IPS-NIHi7 (cell line): ENCODE measurements at regions not wholly inside any gene's neighbourhood (a gene's known extent, or its start where the extent isn't known, plus 50 kb on each side); places are given as distances from the start of the nearest gene placed in this dataset.
"Not testable (repeated sequence)": the region's sequence is repeated elsewhere in the genome, so short reads cannot be mapped to it uniquely, and the experiment has no call there.

Source experiments
- DNase-seq: peaks from one replicate; pipeline ENCODE4 v3.0.0; 2012; ENCODE audit warnings: mixed read lengths; ENCODE audit errors: extremely low spot score

DNA sequence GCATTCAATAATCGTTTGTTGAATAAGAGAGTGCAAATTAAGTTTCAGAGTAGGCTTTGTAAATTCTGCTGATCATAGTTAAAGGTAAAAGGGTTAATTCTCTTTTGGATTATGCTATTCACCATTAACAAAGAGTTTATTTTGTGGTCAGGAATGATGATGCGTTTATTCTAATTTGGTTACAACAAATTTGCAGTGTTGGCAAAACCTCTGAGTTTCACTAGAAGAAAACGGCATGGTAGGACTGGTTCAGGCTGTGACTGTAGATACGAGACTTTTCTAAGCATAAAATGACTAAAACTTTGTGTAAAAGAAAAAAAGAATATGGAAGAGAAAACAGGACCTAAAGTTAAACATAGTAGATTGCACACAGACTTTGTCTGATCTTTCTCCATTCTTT is 234.7 kb downstream of the TLR4 start:
- DNase-seq: no peak

GRCh38 chr9:117944750-117945149 is 240.5 kb downstream of the TLR4 start:
- not testable (repeated sequence) for DNase-seq

GRCh38 chr9:117945286-117945685 is 241.1 kb downstream of the TLR4 start:
- no peak for DNase-seq

- no peak for DNase-seq
Observed at GRCh38 chr9:117951127-117951526, 246.9 kb downstream of the TLR4 start.

DNA sequence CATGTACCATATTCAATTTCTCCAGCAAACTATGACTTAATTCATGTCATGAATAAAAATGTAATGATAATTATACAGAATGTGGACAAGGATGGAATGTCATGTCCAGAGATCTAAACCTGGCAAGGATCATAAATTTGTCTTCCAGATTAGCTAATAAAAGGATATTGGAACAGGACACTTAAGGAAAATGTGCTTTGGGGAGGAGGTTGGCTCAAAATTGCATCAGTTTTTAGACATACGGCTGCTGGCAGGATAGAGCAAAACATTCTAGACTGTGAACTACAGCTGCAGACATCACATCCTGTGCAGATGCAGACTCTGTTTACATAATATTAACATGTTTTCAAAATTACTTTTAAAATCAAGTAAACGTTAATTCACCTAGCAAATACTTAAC is 248.4 kb downstream of the TLR4 start:
- DNase-seq: no peak

DNA sequence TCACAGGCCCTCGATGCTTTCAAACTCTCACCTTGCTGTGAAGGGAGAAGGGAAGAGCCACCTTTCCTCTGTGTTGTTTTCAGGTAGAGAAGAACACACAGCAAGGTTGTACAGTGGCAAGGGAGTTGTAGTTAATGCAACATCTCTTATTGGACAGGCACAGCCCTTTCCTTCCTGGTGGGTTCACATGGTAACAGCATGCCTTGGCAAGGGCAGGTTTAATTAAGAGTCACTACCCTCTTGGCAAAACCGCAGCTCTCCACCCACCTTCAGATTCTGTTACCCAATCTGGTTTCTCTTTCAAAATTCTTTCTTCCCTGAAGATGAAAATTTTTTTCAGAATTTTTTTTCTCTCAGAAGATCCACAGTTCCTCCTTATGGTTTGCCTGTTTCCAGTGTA is 253.1 kb downstream of the TLR4 start:
- DNase-seq: no peak

- DNase-seq: no peak
Observed at GRCh38 chr9:117958726-117959125, 254.5 kb downstream of the TLR4 start.

GRCh38 chr9:117963493-117964090 is 259.4 kb downstream of the TLR4 start:
- DNase-seq: peak; percentile 15

DNA sequence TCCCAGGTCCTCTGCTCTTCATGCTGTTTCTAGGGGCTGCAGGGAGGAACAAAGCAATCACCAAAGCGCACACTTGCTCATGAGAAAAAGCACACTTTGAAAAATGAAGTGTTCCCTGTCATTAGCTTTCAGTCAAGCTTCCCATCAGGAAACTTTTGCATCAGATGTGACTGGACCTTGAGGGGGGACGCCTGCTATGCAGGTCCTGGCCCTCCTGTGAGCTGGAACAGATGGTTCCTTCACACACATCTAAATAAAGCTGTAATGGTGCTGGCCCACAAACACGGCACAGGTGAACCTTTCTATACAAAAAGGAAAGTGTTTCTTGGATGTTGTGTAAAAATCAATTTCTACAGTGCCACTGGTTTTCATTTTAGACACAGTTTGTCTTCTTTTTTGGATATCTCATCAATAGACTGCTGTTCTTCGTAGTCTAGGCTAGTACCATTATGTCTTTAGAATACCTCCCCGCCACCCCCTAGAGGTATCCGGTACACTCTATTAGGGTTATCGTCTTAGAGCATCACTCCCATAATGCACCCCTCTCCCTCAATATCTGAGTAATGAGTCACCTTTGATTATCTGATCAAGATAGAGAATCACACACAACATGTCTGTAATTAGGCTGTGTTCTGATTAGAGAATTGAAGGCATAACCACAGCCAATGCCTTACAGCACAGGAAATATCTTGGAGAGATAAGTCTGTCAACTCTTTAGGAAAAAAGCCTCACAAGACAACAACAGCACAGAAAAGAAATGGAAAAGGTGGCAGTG is 266.3 kb downstream of the TLR4 start:
- no peak for DNase-seq

- no peak for DNase-seq
Observed at GRCh38 chr9:117974108-117974507, 269.9 kb downstream of the TLR4 start.

DNA sequence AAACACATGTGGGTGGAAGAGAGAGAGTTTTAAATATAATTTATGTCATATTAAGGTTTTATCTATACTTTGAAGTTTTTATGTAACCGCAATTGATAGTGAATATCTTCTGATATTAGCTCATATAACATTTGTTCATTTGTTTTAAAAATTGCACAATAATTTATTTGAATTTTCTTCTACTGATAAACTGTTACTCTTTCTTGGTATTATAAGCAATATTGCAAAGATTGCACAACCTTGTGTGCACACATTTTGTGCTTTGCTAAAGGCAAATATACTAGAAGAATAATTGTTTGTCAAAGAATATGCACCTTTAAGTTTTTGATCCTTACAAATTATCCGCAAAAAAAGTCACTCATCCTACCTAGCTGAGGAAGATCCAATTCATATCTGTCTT is 275.7 kb downstream of the TLR4 start:
- DNase-seq: no peak

- DNase-seq: no peak
Observed at GRCh38 chr9:117987945-117988344, 283.7 kb downstream of the TLR4 start.

DNA sequence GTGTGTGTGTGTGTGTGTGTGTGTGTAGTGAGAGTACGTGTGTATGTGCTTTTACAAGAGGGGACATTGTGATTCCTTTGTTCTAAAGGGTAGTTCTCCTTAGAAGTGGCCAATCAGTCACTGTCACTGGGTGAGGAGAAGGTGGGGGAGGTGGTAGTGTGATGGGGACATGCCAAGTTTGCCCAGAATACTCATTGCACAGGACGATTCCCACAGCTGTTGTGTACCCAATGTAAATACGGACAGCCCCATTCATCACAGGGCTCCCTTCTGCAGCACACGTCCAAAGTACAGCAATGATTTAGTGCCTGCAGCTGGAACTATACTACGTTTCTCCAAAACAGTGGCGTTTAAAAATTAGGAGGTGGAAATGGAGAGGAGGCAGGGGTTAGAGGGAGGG is 287.8 kb downstream of the TLR4 start:
- DNase-seq: no peak

DNA sequence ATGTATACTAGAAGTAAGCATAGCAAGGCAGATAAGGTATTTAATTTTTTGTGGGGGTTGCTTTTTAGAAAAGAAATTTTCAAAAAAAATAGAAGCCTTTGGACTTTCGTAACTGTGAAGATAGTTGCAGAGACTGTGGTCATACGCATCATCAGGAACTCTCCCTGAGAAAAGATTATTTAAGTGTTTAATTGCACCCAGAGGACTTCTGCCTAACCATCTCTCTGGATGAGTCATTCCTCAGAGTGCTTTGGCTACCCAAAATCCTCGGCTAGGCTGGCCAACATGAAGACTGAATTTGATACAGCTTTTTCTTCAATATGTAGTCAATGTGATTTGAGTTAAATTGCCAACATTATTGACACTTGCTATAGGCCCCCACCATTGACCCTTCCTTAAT is 296.4 kb downstream of the TLR4 start:
- no peak for DNase-seq

DNA sequence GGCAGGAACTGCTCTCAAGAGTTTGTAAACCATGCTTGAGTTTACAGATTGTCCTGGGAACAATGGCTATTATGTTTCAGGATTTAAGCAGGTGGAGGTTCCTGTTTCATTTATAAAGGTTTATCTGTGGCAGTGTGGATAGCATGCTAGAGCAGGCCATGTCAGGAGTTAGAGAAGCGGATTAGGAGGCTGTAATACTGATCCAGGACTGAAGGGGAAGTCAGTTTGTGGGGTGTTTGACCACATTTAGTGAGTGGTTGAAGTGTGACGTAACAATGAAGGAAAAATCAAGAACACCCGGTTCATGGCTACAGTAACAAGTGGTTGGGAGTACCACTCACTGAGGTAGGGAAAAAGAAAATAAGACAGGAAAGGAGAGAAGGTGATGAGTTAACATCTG is 299.0 kb downstream of the TLR4 start:
- DNase-seq: no peak

- no peak for DNase-seq
Observed at GRCh38 chr9:118008246-118008645, 304.0 kb downstream of the TLR4 start.

GRCh38 chr9:118009614-118010013 is 305.4 kb downstream of the TLR4 start:
- DNase-seq: peak; percentile 49

GRCh38 chr9:118017607-118018122 is 313.5 kb downstream of the TLR4 start:
- DNase-seq: no peak

DNA sequence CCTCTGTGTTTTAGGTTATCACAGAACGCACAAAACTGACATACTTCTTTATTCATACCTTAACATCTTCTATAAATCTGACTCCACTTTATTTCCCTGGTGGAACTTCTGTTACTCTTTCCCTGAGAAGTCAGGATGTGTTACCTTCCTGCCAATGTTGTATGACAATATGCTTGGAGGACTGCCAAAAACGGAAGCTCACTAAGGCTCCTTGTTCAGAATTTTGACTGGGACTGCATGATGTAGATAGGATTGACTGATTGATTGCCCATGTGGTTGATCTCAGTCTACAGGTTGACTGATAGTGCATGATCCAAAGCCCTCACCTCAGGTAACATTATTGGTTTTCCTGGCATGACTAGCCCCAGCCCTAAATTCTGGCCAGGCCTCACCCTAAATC is 319.4 kb downstream of the TLR4 start:
- DNase-seq: no peak

- no peak for DNase-seq
Observed at GRCh38 chr9:118028225-118028624, 324.0 kb downstream of the TLR4 start.

- no peak for DNase-seq
Observed at GRCh38 chr9:118029425-118029824, 325.2 kb downstream of the TLR4 start.

GRCh38 chr9:118034701-118035100 is 330.5 kb downstream of the TLR4 start:
- DNase-seq: no peak

- DNase-seq: no peak
Observed at GRCh38 chr9:118038713-118039112, 334.5 kb downstream of the TLR4 start.
